HL-60/S4 (cell line): ENCODE measurements at regions not wholly inside any gene's neighbourhood (a gene's known extent, or its start where the extent isn't known, plus 50 kb on each side); places are given as distances from the start of the nearest gene placed in this dataset.
"Not testable (repeated sequence)": the region's sequence is repeated elsewhere in the genome, so short reads cannot be mapped to it uniquely, and the experiment has no call there.

Source experiments
- in situ Hi-C: fragments of 300-500 bp; cut with MboI; formaldehyde crosslinking; loops from 2 replicates; pipeline ENCODE4 v1.14.3; 2022; ENCODE audit warnings: low sequenced_read_pairs

DNA sequence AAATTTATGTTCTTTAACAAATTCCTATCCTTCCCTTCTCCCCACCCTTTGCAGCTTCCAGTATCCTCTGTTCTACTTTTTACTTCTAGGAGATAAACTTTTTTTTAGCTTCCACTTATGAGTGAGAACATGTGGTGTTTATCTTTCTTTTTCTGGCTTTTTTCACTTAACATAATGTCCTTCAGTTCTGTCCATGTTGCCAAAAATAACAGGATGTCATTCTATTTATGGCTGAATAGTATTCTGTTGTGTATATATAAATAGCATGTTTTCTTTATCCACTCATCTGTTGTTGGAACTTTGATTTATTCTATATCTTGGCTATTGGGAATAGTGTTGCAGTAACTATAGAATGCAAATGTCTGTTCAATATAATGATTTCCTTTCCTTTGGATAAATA lies 1191.2 kb downstream of the CNTNAP5 start:
- in situ Hi-C loops = no loop called here

DNA sequence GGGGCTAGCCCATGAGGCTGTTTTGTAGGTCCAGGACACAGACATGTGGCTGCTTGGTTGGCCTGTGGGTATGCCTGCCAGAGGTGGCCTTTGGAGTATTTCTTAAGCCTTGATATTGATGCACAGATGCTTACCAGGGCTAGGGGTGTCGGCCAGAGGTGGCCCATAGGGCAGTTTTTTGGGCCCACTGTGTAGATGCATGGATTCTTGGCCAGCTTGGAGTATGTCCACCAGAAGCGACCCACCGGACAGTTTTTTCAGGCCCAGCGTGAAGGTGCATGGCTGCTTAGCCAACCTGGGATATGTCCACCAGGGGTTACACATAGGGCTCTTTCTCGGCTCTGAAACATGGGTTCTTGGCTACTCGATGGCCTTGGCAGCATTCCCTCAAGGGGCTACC lies 1199.1 kb downstream of the CNTNAP5 start:
- in situ Hi-C loops = no loop called here

GRCh38 chr2:125224830-125225229 lies 1199.7 kb downstream of the CNTNAP5 start:
- in situ Hi-C loops = no loop called here

- in situ Hi-C loops = no loop called here
Measured at GRCh38 chr2:125227843-125228392, 1202.8 kb downstream of the CNTNAP5 start.

GRCh38 chr2:125240870-125241269 lies 1215.8 kb downstream of the CNTNAP5 start:
- in situ Hi-C loops = no loop called here

DNA sequence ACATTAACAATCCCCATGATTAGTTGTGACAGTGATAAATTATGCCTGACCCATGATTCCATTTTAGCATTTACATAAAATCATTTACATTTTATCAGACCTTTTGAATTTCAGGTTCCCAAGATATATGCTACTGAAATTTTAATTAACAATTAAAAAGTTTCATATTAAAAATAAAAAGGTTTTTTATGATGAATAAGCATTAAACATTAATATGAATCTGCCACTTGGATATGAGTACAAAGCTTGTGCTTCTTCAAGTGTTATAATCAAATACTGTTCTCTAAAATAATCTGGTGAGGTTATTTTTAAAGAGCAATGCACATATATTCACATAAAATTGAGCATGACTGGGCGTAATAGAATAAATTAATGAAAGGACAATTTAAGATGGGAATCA lies 1218.0 kb downstream of the CNTNAP5 start:
- in situ Hi-C loops = no loop called here

- in situ Hi-C loops = no loop called here
Measured at GRCh38 chr2:125254010-125254409, 1228.9 kb downstream of the CNTNAP5 start.

DNA sequence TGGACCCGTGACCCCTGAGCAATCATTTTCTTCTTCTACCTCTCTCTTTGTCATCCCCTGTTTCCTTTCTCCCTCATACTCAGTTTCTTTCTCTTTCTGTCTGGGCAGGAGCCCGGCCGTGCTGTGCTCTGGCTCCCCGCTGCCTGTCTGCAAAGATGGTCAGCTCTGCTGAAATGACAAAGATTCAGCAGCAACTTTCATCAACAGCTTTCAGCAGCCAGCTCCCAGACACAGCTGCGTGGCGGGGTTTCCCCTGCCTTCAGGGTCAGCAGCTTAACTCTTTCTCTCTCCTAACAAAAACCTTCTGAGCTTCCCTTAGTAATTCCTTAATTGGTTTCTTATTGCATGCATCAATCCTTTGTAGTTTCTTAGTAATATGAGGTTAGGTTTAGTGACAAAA lies 1234.4 kb downstream of the CNTNAP5 start:
- in situ Hi-C loops = no loop called here

GRCh38 chr2:125260366-125260930 lies 1235.4 kb downstream of the CNTNAP5 start:
- in situ Hi-C loops = not testable (repeated sequence)

GRCh38 chr2:125264453-125264852 lies 1239.4 kb downstream of the CNTNAP5 start:
- in situ Hi-C loops = no loop called here

DNA sequence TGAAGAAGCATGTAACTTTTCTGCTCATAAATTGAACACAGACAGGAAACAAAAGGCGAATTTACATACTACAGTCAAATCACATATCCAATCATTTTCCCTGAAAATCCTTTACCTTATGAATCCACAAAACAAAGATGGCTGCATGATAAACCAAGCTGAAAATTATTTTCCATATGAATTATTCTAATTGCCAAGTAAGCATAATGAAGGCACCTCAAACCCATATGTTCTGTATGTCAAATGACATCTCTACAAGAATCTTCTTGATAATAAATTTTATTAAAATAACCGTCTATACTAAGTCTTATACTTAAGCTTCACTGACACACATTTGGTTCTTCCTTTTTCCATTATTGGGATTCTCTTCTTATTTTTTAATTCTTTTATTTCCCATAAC lies 1242.6 kb downstream of the CNTNAP5 start:
- in situ Hi-C loops = no loop called here

DNA sequence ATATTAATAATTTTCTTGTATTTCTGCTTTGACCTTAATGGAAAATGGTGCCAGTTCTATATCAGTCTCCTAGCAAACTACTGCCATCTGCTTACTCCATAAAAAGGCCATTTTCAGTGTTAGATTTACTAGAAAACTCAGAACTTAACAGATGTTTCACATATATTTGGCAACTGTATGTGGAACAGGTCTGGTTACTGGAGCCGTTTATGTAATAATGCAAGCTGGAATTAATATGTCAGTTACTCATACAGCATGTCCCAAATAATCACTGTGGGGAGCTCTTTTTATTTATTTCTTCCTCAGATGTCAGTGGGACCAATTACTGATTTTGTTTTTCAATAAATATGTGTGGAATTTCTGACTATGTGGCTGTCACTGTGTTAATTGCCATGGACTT lies 1247.6 kb downstream of the CNTNAP5 start:
- in situ Hi-C loops = no loop called here

DNA sequence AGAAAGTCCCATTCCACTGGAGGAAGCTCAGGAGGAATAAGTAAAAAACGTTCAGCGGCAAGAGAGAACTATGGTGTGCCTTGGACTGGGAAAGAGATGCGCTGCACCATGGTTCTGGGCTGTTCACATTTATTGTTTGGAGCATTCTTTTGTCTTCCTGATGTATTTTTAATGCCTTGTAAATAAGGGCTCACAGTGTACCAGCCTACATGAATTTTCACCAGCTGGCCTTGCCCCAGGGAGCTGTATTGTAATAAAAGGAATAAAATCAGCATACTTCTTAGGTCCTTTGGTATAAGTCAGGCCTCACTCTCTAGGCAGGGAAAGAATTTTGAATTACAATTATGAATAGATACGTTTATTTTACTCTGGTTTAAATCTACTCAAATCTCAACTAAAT lies 1249.6 kb downstream of the CNTNAP5 start:
- in situ Hi-C loops = no loop called here

DNA sequence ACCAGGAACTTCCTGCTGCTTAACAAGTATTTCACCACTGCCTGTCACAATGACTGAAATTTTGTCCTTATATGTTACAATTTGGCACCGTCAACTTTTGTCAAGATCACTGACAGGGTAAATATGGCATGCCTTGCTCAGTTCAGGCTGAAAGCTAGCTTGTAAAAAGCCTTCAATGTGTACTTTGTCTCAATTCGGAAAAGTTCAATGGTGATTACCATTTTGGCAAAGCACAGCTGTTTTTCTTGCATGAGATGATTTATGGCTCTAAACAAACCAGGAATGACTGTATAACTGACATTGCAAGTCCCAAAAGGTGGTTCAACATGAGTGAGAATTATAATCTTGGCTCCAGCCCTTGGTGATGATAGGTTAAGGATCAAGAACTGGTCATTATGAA lies 1255.2 kb downstream of the CNTNAP5 start:
- in situ Hi-C loops = no loop called here

GRCh38 chr2:125281242-125281641 lies 1256.2 kb downstream of the CNTNAP5 start:
- in situ Hi-C loops = no loop called here

GRCh38 chr2:125296742-125297141 lies 1271.7 kb downstream of the CNTNAP5 start:
- in situ Hi-C loops = no loop called here

DNA sequence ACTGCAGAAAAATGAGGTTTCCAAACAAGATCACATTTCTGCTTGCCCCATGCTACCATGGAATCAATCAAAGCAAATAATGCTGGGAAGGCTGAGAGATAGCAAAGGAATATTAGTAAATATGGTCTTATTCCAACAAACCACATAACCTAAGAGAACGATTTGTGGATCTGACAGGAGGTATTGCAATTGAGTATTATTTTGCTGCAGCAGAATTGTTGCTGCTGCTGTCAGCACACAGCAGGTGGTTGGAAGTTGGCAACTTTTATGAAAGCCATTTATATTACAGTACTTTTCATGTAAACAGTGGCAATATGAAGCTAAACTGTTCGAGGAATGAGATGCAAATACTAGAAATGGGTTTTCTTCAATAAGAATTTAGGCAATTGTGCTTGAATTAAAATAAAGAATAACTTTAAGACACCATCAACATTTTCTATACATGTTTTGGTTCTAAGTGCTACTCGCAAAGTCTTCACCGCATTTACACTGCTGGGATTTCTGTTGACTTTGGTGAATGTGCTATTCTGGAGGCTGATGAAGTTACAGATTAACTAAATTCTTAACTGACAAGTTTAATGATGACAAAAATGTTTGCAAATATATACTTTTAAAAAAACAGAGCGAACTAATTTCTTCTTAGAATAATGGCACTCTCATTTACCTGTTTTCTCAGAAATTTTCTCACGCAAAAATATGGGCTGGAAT lies 1285.7 kb downstream of the CNTNAP5 start:
- in situ Hi-C loops = no loop called here

DNA sequence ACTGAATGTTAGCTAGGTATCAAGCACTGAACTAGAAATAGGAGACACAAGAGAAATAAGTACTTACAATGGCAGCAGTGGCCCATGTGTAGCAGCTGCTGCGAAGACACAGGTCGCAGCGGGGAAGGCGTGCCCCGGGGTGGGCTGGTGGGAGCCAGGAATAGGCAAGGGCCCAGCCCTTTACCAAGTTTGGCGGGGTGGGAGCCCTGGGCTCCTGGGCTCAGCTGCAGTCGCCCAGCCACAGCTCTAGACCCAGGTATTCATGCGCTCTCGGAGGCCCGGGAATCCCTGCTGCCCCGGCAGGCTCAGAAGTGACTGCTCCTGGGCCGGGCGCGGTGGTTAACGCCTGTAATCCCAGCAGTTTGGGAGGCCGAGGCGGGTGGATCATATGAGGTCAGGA lies 1287.3 kb downstream of the CNTNAP5 start:
- in situ Hi-C loops = no loop called here

- in situ Hi-C loops = no loop called here
Measured at GRCh38 chr2:125313806-125314205, 1288.7 kb downstream of the CNTNAP5 start.

- in situ Hi-C loops = no loop called here
Measured at GRCh38 chr2:125318740-125319139, 1293.7 kb downstream of the CNTNAP5 start.

DNA sequence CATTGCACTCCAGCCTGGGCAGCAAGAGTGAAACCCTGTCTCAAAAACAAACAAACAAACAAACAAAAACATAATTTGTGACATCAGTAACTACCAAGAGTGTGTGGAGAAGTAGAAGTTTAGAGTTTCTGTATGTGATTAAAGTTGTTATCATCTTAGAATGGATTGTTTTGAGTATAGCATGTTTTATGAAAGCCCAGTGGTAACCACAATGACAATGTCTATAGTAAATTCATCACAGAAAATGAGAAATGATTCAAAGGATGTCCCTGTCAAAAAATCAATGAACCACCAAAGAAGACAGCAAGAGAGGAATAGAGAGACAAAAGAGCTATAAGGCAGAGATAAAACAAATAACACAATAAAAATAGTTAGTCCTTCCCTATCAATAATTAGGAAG lies 1299.2 kb downstream of the CNTNAP5 start:
- in situ Hi-C loops = no loop called here

DNA sequence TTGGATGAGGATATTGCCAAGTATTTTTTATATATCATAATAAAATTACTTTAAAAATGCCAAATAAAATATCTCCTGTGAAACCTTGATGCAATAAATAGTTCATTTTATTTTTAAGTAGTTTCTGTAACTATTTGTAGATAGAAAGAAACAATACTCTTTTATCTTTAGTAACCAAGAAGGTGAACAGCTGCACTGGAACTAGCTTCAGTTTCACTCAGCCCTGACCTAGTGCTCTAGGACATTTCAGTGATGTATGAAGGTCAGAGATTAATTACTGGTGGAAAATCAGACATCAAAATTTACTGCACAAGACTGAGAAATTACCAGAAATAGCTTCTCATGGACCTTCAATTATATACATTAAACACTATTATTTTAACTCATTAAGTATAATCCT lies 1305.0 kb downstream of the CNTNAP5 start:
- in situ Hi-C loops = no loop called here

- in situ Hi-C loops = no loop called here
Measured at GRCh38 chr2:125341353-125341752, 1314.6 kb upstream of the GYPC start.
